Esophagus muscularis mucosa (tissue), 2 donors: ENCODE measurements at regions not wholly inside any gene's neighbourhood (a gene's known extent, or its start where the extent isn't known, plus 50 kb on each side); places are given as distances from the start of the nearest gene placed in this dataset.

ENCODE experiments used
- EP300 ChIP-seq: sonication (generic); formaldehyde crosslinking; IDR thresholded peaks from one replicate; pipeline ENCODE4 v1.6.1; 2017; ENCODE audit warnings: antibody characterized with exemption
- POLR2A ChIP-seq: fragments of 450-650 bp; IDR thresholded peaks from one replicate; pipeline ENCODE4 v1.6.1; 2017; ENCODE audit warnings: antibody characterized with exemption, moderate library complexity, mild to moderate bottlenecking, low read depth

DNA sequence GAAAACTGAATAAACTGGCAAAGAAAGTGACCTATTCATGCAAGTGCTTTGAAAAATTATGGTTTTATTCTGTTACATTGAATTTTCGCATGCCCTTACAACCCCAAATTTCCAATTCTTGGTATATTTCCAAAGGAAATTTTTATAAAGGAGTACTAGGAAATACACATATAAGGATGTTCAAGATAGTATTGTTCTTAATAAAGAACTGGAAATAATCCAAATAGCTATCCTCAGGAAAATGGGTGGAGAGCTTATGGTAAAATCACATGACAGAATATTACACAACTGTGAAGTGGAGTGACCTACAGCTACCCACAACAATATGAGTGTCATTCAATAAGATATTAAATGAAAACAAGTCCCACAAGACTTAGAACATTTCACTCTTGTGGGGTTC is 138.9 kb upstream of the BMPER start:
- TF ChIP-seq EP300 = no peak
- TF ChIP-seq POLR2A = no peak
